ENCODE measurements at regions not wholly inside any gene's neighbourhood (a gene's known extent, or its start where the extent isn't known, plus 50 kb on each side); places are given as distances from the start of the nearest gene placed in this dataset.
"Not testable (repeated sequence)": the region's sequence is repeated elsewhere in the genome, so short reads cannot be mapped to it uniquely, and the experiment has no call there.

DNA sequence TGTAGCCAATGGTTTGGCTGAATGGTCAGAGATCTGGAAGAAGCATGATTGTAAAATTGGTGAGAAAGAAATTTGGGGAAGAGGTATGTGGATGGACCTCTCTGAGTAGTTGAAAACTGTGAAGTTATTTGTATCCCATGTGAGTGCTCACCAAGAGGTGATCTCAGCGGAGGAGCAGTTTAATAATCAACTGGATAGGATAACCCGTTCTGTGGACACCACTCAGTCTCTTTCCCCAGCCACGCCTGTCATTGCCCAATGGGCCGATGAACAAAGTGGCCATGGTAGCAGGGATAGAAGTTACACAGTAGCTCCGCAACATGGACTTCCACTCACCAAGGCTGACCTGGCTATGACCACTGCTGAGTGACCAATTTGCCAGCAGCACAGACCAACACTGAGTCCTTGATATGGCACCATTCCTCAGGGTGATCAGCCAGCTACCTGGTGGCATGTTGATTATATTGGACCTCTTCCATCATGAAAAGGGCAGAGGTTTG is 257.4 kb upstream of the ATXN7L3B start:
- Histone ChIP-seq H3K9me3 (ENCODE audit: control insufficient read depth, low read length) (peaks cover 16% of the 10 kb centered on the region), H3K4me3 (ENCODE audit: low read length) (no peak overlapping the region), H3K36me3 (ENCODE audit: control insufficient read depth, insufficient read depth, low read length, severe bottlenecking) (no peaks in the 10 kb centered on the region), H3K27me3 (replicated peaks; ENCODE audit: control insufficient read depth, insufficient read depth, low read length) (no peaks in the 10 kb centered on the region), H3K9ac (ENCODE audit: low read length) (no peak overlapping the region), H3K4me1 (ENCODE audit: control insufficient read depth, insufficient read depth, low read length) (no peaks in the 10 kb centered on the region)
- no peak for DNase-seq (ENCODE audit: low read depth)

DNA sequence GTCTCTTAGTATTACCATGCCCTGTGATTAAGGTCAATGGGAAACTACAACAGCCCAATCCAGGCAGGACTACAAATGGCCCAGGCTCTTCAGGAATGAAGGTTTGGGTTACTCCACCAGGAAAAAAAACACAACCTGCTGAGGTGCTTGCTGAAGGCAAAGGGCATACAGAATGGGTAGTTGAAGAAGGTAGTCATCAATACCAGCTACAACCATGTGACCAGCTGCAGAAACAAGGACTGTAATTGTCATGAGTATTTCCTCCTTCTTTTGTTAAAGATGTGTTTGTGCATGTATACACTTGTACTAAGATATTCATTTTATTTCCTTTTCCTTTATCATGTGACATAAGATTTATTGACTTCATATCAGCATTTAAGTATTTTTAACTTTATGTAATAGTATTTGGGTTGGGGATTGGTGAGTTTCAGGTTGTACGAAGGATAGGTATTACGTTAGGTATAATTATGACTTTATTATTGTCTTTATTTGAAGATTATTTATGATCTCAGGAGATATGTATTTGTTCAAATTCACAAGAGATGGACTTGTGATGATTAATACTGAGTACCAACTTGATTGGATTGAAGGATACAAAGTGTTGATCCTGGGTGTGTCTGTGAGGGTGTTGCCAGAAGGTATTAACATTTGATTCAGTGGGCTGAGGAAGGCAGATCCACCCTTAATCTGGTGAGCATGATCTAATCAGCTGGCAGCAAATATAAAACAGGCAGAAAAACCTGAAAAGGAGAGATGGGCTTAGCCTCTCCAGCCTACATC is 256.0 kb upstream of the ATXN7L3B start:
- H3K4me1 ChIP-seq (ENCODE audit: control insufficient read depth, insufficient read depth, low read length); H3K4me3 ChIP-seq (ENCODE audit: low read length); H3K36me3 ChIP-seq (ENCODE audit: control insufficient read depth, insufficient read depth, low read length, severe bottlenecking); H3K27me3 ChIP-seq (replicated peaks; ENCODE audit: control insufficient read depth, insufficient read depth, low read length); H3K9ac ChIP-seq (ENCODE audit: low read length); DNase-seq (ENCODE audit: low read depth): not testable (repeated sequence)
- peaks cover 16% of the 10 kb centered on the region for H3K9me3 ChIP-seq (ENCODE audit: control insufficient read depth, low read length)

DNA sequence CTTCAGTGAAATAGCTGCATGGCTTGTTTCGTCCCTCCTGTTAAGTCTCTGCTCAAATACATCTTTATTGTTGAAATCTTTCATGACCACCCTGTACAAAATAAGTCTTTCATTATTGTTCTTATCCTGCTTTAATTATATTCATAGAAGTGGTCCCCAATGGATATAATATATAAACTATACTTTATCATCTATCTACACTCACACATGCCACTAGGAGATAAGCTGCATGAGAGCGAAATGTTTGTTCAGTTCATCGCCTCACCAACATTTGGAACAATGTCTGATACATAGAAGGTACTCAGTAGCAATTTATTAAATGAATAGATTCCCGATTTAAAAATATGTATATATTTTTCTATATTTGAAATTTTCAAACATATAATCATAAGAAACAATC is 254.0 kb upstream of the ATXN7L3B start:
- H3K36me3 ChIP-seq (ENCODE audit: control insufficient read depth, insufficient read depth, low read length, severe bottlenecking) = no peaks in the 10 kb centered on the region
- no peak overlapping the region for H3K9ac ChIP-seq (ENCODE audit: low read length)
- peaks cover under 1% of the 10 kb centered on the region for H3K9me3 ChIP-seq (ENCODE audit: control insufficient read depth, low read length)
- no peak overlapping the region for H3K4me3 ChIP-seq (ENCODE audit: low read length)
- no peaks in the 10 kb centered on the region for H3K27me3 ChIP-seq (replicated peaks; ENCODE audit: control insufficient read depth, insufficient read depth, low read length)
- no peaks in the 10 kb centered on the region for H3K4me1 ChIP-seq (ENCODE audit: control insufficient read depth, insufficient read depth, low read length)
- no peak for DNase-seq (ENCODE audit: low read depth)

DNA sequence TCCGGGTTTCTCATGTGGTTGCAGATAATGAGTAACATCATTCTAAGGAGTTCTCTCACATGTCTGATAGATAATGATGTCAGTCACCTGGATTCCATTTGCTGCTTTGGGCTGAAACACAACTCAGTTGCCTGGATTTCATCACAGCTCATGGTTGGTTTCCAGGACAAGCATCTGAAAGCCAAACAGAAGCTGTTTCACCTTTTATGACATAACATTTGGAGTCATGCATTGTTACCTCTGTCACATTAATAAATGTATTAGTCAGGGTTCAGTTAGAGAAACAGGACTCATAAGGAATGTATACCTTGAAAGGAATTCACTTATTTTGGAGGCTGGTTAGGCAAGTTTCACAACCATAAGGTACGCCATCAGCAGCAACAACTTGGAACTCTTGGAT is 251.9 kb upstream of the ATXN7L3B start:
- no peaks in the 10 kb centered on the region for H3K27me3 ChIP-seq (replicated peaks; ENCODE audit: control insufficient read depth, insufficient read depth, low read length)
- no peak for DNase-seq (ENCODE audit: low read depth)
- H3K4me3 ChIP-seq (ENCODE audit: low read length) = no peak overlapping the region
- no peaks in the 10 kb centered on the region for H3K36me3 ChIP-seq (ENCODE audit: control insufficient read depth, insufficient read depth, low read length, severe bottlenecking)
- no peaks in the 10 kb centered on the region for H3K4me1 ChIP-seq (ENCODE audit: control insufficient read depth, insufficient read depth, low read length)
- H3K9me3 ChIP-seq (ENCODE audit: control insufficient read depth, low read length) = no peaks in the 10 kb centered on the region
- H3K9ac ChIP-seq (ENCODE audit: low read length) = no peak overlapping the region

DNA sequence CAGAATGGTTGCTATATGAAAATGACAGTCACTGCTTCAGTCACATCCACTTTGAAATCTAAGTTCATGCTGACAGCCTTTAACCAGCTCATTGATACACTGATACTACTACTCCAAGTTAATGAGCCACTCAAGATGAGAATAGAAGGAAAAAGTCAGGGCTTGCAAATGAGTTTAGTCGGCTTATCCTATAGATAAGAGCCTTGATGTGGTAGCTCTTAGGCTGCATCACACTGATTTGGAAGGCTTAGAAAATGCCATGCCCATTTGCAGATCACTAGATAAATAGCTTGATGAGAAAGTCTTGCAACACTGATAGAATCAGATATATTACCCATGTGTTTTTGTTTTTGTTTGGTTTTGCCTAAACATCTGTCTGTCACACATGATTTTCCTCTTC is 251.4 kb upstream of the ATXN7L3B start:
- no peak overlapping the region for H3K9ac ChIP-seq (ENCODE audit: low read length)
- no peaks in the 10 kb centered on the region for H3K36me3 ChIP-seq (ENCODE audit: control insufficient read depth, insufficient read depth, low read length, severe bottlenecking)
- no peaks in the 10 kb centered on the region for H3K9me3 ChIP-seq (ENCODE audit: control insufficient read depth, low read length)
- no peak overlapping the region for H3K4me3 ChIP-seq (ENCODE audit: low read length)
- H3K4me1 ChIP-seq (ENCODE audit: control insufficient read depth, insufficient read depth, low read length) = no peaks in the 10 kb centered on the region
- no peak for DNase-seq (ENCODE audit: low read depth)
- H3K27me3 ChIP-seq (replicated peaks; ENCODE audit: control insufficient read depth, insufficient read depth, low read length) = no peaks in the 10 kb centered on the region

DNA sequence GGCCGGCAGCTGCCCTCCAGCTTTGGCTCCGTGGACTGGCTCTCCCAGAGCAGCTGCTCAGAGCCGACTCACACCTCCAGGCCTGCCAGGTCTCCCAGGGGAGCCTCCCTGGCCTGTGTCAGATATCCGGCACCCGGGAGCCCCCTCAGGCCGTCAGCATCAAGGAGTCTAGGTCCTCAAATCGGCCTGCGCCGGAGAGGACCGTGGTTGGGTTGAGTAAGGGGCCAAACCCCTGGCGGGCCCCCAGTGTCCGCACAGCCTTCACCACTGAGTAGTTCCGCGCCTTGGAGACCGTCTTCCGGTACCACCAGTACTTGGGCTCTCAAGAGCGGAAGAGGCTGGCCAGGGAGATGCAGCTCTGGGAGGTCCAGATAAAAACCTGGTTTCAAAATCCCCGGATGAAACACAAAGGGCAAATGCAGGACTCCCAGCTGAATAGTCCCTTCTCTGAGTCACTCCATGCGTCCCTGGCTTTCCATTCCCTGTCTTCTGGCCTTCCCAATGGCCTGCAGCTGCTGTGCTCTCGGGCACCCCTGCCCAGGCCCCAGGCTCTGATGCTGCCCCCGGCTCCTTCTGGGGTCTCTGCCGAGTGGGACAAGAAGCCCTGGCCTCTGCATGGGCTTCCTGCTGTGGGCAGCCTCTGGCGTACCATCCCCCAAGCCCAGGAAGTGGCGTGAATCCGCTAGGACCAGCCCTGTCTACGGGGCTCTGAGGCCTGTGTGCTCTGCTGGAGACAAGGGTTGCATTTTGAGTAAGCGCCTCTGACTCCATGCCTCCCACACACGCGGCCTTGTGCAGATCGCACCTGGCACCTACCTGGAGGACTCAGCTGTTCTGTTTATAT is 245.1 kb upstream of the ATXN7L3B start:
- no peaks in the 10 kb centered on the region for H3K9me3 ChIP-seq (ENCODE audit: control insufficient read depth, low read length)
- DNase-seq (ENCODE audit: low read depth) = no peak

DNA sequence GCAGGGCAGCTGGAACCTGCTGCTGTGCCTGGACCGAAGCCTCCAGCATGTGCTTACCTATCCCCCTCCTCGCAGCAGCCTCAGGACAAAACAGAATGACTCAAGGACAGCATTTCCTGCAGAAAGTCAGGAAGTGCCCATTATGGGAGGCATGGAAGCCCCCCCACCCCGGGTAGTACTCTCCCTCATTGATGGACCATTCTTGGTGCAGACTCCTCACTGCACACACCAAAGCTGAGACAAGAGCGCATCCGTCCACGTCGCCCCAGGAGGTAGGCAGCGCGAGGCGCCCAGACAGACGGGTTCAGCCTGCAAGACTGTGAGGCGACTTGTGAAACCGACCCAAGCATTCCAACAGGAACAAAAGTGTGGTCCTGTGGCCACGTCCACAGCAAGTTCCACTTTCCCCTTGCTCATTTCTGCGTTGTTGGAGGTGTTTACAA is 243.9 kb upstream of the ATXN7L3B start:
- no peak overlapping the region for H3K9ac ChIP-seq (ENCODE audit: low read length)
- DNase-seq (ENCODE audit: low read depth) = no peak
- H3K9me3 ChIP-seq (ENCODE audit: control insufficient read depth, low read length) = no peaks in the 10 kb centered on the region
- no peak overlapping the region for H3K4me3 ChIP-seq (ENCODE audit: low read length)
- H3K4me1 ChIP-seq (ENCODE audit: control insufficient read depth, insufficient read depth, low read length) = no peaks in the 10 kb centered on the region
- H3K36me3 ChIP-seq (ENCODE audit: control insufficient read depth, insufficient read depth, low read length, severe bottlenecking) = no peaks in the 10 kb centered on the region
- H3K27me3 ChIP-seq (replicated peaks; ENCODE audit: control insufficient read depth, insufficient read depth, low read length) = no peaks in the 10 kb centered on the region

More for the DNA sequence above, 245.1 kb upstream of the ATXN7L3B start:
- Histone ChIP-seq H3K4me3 (ENCODE audit: low read length) (no peak overlapping the region), H3K9ac (ENCODE audit: low read length) (no peak overlapping the region), H3K36me3 (ENCODE audit: control insufficient read depth, insufficient read depth, low read length, severe bottlenecking) (no peaks in the 10 kb centered on the region), H3K27me3 (replicated peaks; ENCODE audit: control insufficient read depth, insufficient read depth, low read length) (no peaks in the 10 kb centered on the region), H3K4me1 (ENCODE audit: control insufficient read depth, insufficient read depth, low read length) (no peaks in the 10 kb centered on the region)

DNA sequence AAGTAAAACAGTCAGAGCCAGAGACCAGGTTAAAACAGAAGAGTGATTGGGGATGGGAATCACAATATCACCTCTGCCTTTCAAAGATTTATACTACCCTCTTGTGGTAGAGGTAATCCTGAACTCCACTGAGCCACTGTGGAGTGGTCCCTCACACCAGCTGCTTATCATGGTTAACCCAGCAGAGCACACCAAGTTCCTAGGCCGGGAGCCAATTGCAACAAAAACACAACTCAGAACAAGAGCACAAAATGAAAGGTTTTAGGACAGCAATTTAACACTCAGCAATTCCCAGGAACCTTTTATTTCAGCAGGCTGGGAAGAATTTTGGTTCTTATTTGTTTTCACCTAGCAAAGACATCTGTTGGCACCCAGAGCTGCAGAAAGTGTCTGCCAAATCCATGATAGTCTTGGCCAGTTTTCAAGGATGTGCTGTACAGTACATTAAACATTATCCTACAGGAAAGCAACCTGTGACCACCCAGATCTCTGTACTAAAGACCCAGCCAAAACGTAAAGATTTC is 220.5 kb upstream of the ATXN7L3B start:
- Histone ChIP-seq H3K4me3 (ENCODE audit: low read length) (no peak overlapping the region), H3K27me3 (replicated peaks; ENCODE audit: control insufficient read depth, insufficient read depth, low read length) (no peaks in the 10 kb centered on the region), H3K9ac (ENCODE audit: low read length) (no peak overlapping the region), H3K36me3 (ENCODE audit: control insufficient read depth, insufficient read depth, low read length, severe bottlenecking) (no peaks in the 10 kb centered on the region), H3K9me3 (ENCODE audit: control insufficient read depth, low read length) (no peaks in the 10 kb centered on the region), H3K4me1 (ENCODE audit: control insufficient read depth, insufficient read depth, low read length) (no peaks in the 10 kb centered on the region)
- peak; percentile 47 for DNase-seq (ENCODE audit: low read depth)

DNA sequence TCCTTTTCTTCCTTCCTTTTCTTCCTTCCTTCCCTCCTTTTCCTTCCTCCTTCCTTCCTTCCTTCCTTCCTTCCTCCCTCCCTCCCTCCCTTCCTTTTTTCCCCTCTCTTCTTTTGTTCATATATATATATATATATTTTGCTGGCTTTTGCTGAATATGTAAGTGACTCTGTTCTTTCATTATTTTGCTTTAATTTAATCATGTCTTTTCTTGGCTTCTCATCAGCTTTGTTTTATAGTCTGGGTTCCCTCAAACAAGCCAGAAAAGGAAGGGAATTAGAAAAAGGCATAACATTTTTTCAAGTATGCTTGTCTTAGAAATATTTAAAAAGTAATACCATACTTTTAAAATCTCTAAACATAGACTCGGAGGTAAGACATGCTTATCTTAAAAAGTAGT is 219.9 kb upstream of the ATXN7L3B start:
- H3K27me3 ChIP-seq (replicated peaks; ENCODE audit: control insufficient read depth, insufficient read depth, low read length) = no peaks in the 10 kb centered on the region
- no peaks in the 10 kb centered on the region for H3K36me3 ChIP-seq (ENCODE audit: control insufficient read depth, insufficient read depth, low read length, severe bottlenecking)
- H3K9me3 ChIP-seq (ENCODE audit: control insufficient read depth, low read length) = no peaks in the 10 kb centered on the region
- no peak overlapping the region for H3K4me3 ChIP-seq (ENCODE audit: low read length)
- H3K9ac ChIP-seq (ENCODE audit: low read length) = no peak overlapping the region
- no peak for DNase-seq (ENCODE audit: low read depth)
- H3K4me1 ChIP-seq (ENCODE audit: control insufficient read depth, insufficient read depth, low read length) = no peaks in the 10 kb centered on the region

DNA sequence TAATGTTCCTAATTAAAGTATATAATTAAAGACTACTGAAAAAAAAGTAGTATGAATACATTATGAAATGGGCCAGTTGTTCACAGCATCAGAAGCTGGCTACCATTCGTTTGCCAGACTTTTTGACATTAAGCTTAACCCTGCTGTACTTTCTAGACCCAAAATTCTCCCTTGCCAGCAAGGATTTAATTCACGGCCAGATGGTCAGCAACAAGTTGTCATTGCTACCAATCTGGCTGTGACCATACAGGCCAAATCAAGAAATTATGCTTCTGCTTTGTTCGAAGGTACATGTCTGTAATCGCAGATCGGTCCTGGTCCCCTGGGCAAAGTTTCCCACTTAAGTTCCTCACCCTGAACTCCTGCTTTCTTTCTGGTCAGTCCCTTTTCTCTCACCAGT is 217.7 kb upstream of the ATXN7L3B start:
- H3K9ac ChIP-seq (ENCODE audit: low read length) = no peak overlapping the region

DNA sequence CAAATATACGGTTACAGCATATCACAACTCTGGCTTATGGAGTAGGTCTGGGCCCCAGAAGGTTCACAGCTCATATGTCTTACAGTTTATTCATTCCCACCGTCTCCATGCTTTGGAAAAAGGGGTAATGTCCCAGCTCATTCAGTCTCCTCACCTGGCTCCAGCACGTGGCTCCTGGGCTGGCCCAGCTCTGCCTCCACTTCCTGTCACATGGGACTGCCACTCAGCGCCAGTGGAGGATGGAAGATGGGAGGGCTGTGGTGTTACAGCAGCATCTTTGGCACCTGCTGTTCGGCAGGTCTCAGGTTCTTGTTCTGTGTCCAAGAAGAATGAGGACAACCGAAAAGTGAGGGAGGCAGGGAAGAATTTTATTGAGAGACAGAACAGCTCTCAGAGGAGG is 216.3 kb upstream of the ATXN7L3B start:
- no peaks in the 10 kb centered on the region for H3K9me3 ChIP-seq (ENCODE audit: control insufficient read depth, low read length)
- no peaks in the 10 kb centered on the region for H3K4me1 ChIP-seq (ENCODE audit: control insufficient read depth, insufficient read depth, low read length)
- no peaks in the 10 kb centered on the region for H3K36me3 ChIP-seq (ENCODE audit: control insufficient read depth, insufficient read depth, low read length, severe bottlenecking)
- no peak overlapping the region for H3K9ac ChIP-seq (ENCODE audit: low read length)
- no peak for DNase-seq (ENCODE audit: low read depth)
- H3K4me3 ChIP-seq (ENCODE audit: low read length) = no peak overlapping the region
- H3K27me3 ChIP-seq (replicated peaks; ENCODE audit: control insufficient read depth, insufficient read depth, low read length) = no peaks in the 10 kb centered on the region

More for the DNA sequence above, 217.7 kb upstream of the ATXN7L3B start:
- H3K27me3 ChIP-seq (replicated peaks; ENCODE audit: control insufficient read depth, insufficient read depth, low read length) = no peaks in the 10 kb centered on the region
- H3K4me1 ChIP-seq (ENCODE audit: control insufficient read depth, insufficient read depth, low read length) = no peaks in the 10 kb centered on the region
- H3K4me3 ChIP-seq (ENCODE audit: low read length) = no peak overlapping the region
- no peaks in the 10 kb centered on the region for H3K36me3 ChIP-seq (ENCODE audit: control insufficient read depth, insufficient read depth, low read length, severe bottlenecking)
- no peaks in the 10 kb centered on the region for H3K9me3 ChIP-seq (ENCODE audit: control insufficient read depth, low read length)
- no peak for DNase-seq (ENCODE audit: low read depth)

Data from adipocyte (in vitro differentiated cells).